Esophagus squamous epithelium (tissue), 4 donors: ENCODE measurements at regions not wholly inside any gene's neighbourhood (a gene's known extent, or its start where the extent isn't known, plus 50 kb on each side); places are given as distances from the start of the nearest gene placed in this dataset.

ENCODE experiments used
- POLR2A ChIP-seq, 4 donors: fragments of 450-650 bp; IDR thresholded peaks; one replicate each; pipeline ENCODE4 v1.6.1; 2017; ENCODE audit warnings: antibody characterized with exemption in 4 of 4, mild to moderate bottlenecking in 4 of 4, moderate library complexity in 3 of 4
- TF ChIP-seq, protein P1 (sequence below), 6 experiments: fragments of 450-650 bp in 4 of 6; fragments of 200-600 bp in 2 of 6; sonication (generic) in 2 of 6; IDR thresholded peaks; one replicate each; pipeline ENCODE4 v1.5.1; 2016 to 2019; ENCODE audit warnings: antibody characterized with exemption in 6 of 6, mild to moderate bottlenecking in 4 of 6, moderate library complexity in 4 of 6

DNA sequence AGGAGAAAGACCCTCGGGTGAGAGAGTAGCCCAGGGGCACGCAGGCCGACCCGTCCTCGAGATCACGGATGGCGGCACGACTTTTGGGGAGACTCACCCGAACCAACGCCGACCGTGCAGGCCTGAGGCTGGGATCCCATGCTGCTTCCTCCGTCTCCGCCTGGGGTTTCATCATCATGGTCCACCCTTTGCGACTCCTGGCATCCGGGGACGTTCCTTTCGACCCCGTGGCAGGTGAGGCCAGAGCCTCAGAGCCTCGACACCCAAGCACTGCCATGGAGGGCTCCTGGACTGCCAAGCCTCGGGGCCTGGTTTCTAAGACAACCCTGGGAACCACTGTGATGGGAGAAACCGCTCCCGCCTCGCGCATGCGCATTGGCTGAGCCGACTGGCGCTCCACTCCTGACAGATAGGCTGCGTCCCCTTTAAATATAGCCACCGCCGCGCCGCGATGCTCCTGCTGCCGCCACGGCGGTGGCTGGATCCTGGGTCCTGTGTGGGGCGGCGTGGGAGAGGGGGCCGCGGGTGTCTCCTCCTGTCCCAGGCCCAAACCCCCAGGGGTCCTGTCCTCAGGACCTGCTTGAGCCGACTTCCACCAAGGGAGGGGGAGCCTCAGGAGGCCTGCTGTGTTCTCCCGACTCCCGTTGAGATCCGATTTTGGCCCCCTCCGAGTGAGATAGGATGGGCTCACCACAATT lies 481.6 kb downstream of the SPATA31A7 start:
- TF ChIP-seq, protein P1, sequence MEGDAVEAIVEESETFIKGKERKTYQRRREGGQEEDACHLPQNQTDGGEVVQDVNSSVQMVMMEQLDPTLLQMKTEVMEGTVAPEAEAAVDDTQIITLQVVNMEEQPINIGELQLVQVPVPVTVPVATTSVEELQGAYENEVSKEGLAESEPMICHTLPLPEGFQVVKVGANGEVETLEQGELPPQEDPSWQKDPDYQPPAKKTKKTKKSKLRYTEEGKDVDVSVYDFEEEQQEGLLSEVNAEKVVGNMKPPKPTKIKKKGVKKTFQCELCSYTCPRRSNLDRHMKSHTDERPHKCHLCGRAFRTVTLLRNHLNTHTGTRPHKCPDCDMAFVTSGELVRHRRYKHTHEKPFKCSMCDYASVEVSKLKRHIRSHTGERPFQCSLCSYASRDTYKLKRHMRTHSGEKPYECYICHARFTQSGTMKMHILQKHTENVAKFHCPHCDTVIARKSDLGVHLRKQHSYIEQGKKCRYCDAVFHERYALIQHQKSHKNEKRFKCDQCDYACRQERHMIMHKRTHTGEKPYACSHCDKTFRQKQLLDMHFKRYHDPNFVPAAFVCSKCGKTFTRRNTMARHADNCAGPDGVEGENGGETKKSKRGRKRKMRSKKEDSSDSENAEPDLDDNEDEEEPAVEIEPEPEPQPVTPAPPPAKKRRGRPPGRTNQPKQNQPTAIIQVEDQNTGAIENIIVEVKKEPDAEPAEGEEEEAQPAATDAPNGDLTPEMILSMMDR (IDR thresholded peaks at IDR 0.05), result no peak
- no peak for TF ChIP-seq POLR2A (IDR thresholded peaks at IDR 0.05)
